HG03159 (cell line): ENCODE measurements at regions not wholly inside any gene's neighbourhood (a gene's known extent, or its start where the extent isn't known, plus 50 kb on each side); places are given as distances from the start of the nearest gene placed in this dataset.

Experiments used
- ATAC-seq: cut with Tn5 transposase; IDR thresholded peaks from one replicate; pipeline ENCODE4 v1.9.1; 2021; ENCODE audit warnings: mild to moderate bottlenecking, moderate library complexity; ENCODE audit not compliant: unreplicated experiment

DNA sequence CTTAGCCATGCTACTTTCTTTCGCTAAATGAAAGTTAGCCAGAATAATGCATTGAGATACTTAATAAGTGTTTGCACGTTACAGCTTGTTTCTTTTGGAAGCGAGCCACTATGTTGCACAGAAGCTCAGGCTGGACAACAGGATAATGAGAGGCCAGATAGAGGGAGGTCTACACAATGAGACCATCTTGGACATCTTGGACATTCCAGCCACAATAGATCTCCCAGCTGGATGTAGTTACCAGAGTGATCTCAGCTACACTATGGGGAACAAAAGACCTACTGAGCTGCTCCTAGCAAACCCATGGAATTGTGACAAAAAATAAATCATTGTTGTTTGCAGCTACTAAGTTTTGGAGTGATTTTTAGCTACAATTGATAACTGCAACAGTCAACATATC, 540.1 kb upstream of the SEMA6D start:
- no peak for ATAC-seq

DNA sequence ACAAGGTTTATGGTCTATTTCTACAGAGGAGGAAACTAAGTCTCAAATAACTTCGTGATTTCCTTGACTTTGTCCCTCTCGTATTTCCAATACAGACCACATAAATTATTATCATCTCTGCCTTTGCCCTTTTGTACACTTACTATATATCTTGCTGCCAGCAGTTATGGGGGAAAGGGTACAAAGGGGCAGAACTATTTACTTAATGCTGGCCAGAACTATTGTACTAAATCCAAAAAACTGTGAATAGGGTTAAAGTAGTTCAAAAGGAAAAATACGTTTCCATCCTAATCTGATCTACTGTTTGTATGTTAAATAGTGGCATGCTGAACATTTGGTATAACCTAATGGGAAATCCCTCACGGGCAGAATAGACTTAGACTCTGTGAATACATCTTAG, 537.3 kb upstream of the SEMA6D start:
- ATAC-seq, result no peak

DNA sequence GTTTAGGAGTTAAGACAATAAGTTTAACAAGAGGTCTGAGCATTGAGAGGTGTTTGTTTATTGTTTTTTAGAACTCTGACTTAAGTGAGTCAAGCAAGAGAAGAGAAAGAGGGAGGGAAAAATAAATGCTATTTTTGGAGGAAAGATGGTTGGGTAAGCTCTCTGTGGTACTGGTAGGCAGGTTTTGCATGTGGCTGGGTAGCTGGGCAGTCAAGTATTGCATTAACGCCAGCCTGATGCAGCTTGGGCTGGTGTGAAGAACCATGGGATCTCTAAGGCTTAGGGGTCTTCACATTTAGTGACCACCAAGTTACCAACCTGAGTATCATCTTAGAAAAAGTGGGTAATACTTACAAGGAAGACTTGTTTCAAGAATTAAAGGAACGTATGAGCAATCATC, 534.5 kb upstream of the SEMA6D start:
- no peak for ATAC-seq

DNA sequence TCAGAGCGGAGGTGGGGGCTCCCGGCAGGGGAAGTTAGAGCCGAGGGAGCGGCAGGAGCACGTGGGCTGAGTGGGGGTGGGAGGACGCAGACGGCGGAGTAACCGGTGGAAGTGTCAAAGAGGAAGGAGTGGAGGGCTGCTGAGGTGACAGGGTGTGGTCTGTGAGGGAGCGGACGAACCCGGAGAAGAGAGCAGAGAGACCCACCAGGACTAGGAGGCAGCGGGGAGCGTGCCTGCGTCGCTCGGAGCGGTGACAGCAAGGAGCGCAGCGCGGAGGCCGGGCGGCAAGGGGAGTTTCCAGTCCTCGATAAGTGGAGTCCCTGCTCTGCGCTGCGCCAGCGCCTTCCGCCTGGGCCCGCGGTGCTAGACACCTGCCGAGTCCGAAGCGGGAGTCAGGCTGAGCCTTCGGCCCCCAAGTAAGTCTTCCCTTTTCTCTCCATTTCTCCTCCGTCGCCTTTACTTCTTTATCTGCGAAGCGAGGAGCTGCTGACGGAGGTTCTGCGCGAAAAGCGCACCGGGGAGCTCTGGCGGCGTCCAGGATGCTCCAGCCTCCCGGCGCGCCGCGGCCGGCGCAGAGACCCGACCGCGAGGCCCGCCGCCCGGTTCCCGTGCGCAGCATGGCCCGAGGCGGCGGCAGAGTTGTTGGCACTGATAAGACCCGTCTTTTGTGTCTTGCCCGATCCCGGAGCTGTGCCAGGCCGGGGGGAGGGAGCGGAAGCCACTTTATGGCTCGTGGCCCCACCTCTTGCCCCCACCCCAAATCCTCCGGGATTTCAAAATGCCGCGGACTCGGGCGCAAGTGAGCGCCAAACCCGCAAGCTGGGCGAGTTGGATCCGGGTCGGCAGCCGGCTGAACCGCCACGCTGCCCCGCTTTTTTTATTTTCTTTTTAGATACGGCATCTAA, 533.0 kb upstream of the SEMA6D start:
- ATAC-seq, result no peak

DNA sequence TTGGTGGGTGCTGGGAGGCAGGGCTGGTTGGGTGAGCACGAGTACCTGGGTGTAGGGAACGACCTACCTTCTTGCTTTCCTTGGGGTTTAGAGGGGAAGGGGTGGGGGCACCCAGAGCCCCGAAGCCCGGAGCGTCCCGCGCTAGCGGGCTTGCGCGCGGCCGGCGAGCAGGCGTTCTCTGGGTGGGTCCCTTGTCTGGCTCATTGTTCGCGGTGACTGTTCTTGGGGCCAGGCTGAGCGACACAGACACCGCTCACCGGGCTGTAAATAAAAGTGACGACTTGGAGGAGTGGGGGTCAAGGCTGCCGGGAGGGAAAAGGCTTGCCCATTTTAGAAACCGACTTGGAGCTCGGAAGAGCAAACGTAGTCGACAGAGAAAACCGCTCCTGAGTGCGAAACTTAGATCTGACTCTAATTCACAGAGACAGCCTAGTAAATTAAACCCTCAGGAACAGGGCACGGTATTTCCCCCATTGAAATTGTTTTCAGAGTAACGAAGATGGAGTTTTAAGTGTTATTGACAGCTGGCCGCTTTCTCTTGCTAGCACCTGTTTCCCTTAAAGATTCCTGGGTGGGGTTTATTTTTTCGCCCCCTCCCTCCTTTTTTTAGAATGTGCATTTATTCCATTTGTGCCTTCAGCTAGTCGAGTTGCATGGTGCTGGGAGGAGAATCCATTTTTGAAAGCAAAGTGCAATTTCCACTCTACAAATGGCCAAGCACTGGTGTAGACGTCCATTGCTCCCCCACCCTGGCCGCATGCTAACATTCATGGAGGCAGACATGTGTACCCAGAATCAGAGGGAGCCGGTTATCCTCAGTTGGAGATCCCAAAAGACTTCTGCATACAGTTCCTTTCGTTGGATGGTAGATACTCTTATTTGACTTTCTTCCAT, 532.1 kb upstream of the SEMA6D start:
- ATAC-seq, result no peak

DNA sequence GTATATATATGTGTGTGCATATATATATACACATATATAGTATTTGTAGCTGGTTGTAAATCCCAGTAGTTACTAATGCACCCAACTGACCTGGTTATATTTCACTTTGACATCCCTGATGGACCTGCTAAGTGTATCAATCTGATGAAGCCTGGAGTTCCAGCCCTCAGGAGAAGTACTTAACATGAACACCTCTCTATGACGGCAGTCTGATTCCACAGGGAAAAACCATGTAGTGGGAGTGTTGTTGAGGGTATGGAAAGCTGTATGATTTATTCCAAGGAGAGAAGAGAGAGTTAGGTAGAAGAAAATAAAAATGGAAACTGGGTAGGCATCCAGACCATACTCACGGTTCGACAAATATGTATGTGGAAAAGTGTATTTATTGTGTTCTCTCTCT, 531.2 kb upstream of the SEMA6D start:
- ATAC-seq, result no peak

DNA sequence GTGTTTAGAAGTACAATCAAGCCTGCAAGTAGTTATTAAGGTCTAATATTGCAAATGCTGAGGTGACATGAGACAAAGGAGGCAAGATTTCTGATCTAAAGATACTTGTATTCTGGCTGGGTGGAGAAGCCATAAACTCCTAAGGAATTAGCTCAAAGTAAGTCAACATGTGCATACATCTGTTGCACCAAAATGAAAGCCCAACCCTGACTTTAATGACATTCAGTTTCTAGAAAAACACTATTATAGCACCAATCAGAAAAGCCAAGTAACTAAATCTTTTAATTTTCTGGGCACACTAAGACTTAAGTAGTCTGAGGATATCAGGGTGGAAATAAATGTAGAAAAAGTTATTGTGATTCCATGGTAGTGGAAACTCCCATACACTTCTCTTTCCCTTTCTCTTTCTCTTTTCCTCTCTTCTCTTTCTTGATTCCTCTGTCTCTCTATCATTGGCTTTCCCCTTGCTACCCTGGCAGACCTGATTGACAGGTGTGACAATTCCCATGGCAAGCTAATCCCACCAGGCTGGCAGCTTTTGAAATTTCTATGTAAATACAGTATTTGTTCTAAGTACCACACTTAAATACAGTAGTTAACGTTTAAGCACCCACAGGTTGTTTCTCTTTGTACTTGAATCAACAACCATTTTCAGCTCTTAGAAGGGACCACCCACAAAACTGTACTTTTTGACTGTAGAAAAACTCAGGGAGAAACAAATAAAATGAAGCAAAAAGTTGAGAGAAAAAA, 528.4 kb upstream of the SEMA6D start:
- ATAC-seq, result no peak

DNA sequence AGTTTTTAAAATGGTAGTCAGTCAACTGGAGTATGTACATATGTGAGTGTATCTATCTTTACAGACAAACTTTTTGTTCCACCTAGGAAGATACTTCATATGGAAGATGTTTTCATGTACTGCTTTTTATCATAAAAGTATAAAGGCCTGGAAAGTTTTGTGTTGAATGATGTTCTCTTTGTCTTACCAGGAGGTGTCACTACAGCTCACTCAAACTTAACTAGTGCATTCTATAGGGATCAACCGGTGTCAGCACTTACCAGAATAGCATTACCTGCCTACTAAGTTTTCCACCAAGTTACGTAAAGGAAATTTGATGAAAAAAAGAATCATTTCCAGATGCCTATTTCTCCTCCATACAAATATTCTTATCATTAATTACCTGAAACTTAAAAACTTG, 522.6 kb upstream of the SEMA6D start:
- no peak for ATAC-seq

DNA sequence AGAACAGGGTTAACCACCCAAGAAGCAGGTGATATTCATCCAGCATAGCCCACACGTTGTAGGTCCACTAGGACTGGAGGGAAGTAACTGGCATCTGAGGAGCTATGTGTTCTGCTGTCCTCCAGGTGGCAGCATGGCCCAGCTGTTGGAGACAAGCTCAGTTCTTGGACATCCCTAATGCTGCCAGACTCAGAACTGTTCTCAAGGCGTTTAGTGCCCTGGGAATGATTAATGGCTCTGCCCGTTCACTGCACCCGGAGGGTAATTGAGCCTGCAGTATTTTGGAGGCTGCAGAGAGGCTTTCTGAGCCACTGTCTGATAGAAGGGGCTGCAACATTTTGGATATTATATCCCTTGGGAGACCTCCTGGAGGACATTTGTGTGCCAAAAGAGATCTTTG, 521.3 kb upstream of the SEMA6D start:
- peak; percentile 94 for ATAC-seq

DNA sequence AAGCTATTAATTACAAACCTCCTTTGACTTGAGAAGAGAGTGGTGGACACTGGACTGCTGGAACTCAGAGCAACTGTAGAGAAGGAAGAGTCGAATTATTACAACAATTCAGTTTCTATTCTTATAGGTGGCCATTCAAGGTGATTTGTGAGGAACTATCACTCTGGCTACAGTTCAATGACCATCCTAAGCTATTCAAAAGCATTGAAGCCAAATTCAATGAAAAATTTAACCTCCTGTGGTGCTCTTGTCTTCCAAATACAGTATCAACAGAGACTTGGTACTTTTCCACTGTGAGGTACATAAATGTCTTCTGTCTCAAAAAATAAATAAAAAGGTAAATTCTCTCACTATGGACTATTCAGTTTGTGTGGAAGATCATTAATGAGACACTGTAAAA, 513.3 kb upstream of the SEMA6D start:
- ATAC-seq, result no peak

DNA sequence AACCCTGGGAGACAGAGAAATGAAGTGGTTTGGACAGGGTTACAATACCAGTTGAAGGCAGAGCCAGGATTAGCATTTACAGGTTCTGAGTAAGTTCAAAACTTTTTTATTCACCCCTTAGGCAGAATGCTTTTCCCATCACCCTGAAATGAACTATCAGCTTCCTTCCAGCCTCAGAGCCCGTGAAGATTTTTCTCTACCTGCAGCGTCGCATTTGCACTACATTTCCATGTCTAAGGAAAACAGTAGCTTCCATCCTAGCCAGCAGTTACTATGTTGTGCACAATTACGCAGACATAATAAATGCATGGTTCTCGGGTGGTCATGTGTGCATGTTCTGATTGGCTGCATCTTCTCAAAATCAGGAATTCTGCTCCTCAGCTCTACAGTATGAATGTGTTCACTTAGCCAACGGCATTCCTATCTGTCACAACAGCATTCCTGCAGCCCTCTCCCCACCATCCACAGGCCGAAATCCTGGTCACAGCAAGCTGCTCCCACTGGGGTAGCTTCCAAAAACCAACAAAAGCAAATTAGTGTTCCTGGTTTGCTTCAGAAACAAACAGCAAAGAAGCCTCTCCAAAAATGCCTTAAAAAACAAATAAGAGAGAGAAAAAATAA, 510.8 kb upstream of the SEMA6D start:
- no peak for ATAC-seq

DNA sequence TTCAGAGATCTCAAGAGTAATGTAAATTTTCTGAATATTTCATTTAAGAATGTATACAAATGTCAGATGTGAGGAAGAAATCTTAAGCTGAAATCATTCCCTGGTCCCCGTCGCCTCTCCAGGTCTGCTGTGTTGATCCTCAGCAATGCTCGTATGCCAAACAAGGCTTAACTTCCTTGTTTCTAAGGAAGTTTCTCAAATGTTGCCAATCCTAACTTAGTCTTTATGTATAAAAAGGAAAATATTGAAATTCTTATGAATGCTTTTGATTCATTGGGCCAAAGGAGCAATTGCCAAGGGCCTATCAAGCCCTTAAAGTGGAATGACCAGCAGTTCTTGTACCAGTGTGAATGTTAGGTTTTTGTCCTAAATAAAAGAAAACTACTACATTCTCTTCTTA, 507.7 kb upstream of the SEMA6D start:
- no peak for ATAC-seq

DNA sequence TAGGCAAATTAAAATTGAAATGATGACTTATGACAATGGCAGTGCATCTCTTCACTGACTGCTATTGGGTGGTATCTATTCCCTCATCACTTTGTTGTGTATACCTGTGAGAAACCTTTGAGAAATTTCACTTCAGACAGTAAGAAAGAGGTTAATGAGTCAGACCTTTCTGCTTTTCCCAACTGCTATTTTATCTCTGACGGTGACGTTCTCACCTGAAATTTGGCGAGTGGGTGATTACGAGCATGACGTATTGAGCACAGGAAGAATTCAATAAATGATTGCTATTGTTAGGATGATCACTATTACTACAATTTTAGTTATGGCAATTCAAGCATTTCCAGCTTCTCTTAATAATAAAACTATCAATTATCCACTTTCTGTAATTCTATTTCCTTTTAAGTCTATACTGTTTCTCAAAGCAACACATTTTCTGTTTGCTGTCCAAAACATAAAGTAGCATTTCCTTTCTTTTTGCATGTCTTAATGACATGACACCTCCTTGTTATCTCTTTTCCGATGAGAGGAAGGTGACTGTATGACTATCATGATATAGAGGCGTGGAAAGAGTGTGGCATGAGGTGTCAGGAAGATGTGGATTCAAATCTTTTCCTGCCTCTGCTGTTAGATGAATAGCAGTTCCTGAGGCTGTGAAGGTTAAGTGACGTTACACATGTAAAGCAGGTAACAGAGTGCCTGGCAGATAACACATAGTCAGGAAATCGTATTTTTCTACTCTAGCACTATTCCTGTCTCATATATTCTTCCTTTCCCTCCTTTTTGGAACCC, 504.9 kb upstream of the SEMA6D start:
- no peak for ATAC-seq

DNA sequence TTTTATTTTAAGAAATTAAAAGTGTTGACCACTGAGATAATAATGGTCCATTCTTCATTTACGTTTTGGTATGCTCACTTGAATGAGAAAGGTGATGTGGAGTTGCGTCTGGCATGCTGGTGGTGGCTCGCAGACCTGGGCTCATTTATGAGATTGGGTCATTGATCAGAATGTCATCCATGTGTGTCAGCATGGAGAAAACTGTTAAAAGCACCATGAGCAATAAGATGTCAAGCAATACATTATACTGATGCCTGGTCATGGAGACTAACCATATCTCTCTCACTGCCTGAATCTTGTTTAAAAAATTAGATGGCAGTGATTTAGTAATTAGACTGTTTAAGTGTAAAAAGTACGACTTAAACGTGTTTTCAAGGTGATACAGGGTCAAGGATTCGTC, 503.4 kb upstream of the SEMA6D start:
- no peak for ATAC-seq

DNA sequence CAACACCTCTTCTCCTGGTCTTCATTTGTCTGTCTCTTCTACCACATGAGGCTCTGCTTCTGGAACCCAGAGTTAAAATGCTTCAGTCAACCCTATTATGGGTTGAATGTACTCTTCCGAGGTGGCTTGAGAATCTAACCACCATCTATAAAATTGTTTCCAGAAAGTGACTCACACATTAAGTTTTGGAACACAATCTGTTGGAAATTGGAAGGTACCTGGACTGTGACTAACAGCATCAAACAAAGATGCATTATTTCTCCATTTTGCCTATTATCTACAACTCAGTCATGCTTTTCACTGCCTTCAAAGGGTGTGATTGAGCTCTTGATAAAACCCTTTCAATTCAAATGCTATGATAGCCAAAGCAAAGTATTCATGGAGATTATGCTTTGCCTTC, 499.0 kb upstream of the SEMA6D start:
- no peak for ATAC-seq

DNA sequence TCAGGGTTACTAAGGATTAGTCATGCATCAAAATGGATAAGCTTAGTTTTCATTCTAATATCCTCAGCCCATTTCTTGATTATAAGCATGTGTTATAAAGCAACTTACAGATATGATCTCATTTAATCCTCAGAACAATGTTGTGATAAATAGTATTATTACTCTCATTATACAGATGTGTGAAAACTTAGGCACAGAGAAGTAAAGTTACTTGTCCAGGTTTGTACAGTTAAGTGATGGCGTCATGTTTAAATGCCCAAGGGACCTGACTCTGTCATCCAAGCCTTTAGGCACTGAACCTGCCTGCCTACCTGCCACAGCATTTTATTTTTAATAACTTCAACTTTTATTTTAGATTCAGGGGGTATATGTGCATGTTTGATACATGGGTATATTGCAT, 472.9 kb upstream of the SEMA6D start:
- no peak for ATAC-seq

DNA sequence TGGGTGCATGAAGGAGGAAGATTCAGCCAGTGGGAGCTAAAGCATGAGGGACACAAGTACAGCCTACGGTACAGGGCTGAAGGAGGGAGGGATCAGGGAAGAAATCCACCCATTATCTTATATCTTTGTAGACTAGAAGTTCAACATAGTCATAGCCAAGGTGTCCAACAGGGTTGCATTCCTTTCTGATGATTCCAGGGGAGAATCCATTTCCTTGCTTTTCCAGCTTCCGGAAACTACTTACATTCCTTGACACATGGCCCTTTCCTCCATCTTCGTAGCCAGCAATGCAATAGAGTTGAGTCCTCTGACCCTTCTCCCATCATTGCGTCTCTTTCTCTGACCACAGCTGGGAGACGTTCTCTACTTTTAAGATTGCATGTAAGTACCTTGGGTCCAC, 471.0 kb upstream of the SEMA6D start:
- no peak for ATAC-seq

DNA sequence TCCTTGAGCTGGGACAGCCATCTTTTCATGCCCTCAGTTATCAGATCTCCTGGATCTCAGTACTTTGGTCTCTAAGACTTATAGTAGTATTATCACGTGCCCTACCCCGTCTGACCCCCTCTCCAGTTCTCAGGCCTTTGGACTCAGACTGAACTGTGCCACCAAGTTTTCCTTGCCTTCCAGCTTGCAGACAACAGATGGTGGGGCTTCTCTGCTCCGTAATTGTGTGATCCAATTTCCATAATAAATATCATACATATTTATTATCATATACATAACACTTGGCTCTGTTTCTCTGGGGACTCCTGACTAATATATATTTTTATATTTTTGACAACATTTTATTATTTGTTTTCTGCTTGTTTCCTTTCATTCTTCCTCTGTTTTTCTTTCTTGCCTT, 458.8 kb upstream of the SEMA6D start:
- no peak for ATAC-seq

DNA sequence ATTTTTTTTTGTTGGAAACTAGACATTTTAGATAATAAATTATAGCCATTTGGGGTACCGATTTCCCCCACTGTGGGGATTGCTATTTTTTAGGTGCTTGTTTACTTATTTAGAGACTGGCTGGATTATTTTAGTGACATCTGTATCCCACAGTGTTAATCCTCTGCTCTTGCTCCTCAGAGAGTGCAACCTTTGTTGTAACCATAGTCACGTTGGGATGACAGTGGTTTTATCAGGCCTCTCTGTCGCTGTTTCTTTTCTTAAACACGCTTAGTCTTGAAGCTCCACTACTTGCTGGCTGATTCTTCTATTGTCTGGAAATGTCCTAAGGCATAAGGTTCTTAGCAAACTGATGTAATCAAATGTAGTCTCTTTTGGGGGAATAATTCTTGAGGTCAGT, 451.6 kb upstream of the SEMA6D start:
- ATAC-seq, result no peak

DNA sequence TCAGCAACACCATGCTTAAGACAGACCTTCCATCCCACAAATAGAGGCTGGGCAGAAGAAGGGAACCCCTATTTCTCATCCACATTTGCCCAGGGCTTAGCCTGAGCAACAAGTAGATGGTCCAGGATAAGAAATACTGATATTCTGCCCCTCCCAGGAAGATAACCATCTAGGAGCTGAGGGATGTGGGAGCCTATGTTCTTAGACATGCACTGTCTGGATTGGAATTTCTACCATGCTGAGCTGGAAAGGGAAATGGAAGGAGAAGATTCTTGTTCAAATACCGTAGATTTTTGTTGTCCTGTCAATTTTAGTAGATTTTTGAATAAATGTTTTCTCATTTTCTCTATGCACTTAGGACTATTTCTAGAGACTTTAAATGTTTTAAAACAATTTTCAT, 450.7 kb upstream of the SEMA6D start:
- ATAC-seq, result no peak
